Panc1 (cell line): ENCODE measurements at regions not wholly inside any gene's neighbourhood (a gene's known extent, or its start where the extent isn't known, plus 50 kb on each side); places are given as distances from the start of the nearest gene placed in this dataset.

Source experiments
- ATAC-seq: fragments of 200-7000 bp; cut with Tn5 transposase; 2 replicates; pipeline ENCODE4 v1.9.1; 2020; ENCODE audit warnings: mild to moderate bottlenecking, moderate library complexity
- BruUV-seq: library from RNA; stranded (reverse); fragments of 400-500 nt; replicated peaks from 2 replicates; lab custom pipeline; 2021; lab: Mats Ljungman, UMichigan
- CTCF ChIA-PET: fragments of 300-600 bp; sonication (Branson Sonifier 250); formaldehyde crosslinking; loops from one replicate; lab custom pipeline; 2022; ENCODE audit warnings: antibody characterized with exemption; lab: Charles Lee
- POLR2A ChIA-PET: fragments of 300-600 bp; sonication (Branson Sonifier 250); formaldehyde crosslinking; loops from one replicate; lab custom pipeline; 2022; ENCODE audit warnings: antibody characterized with exemption; lab: Charles Lee
- DNase-seq: peaks from one replicate; pipeline ENCODE4 v3.0.0-alpha.2; 2010; ENCODE audit warnings: low read depth, low spot score
- H3K27ac ChIP-seq: 2 replicates; pipeline ENCODE4 v1.5.1; 2011; ENCODE audit warnings: mild to moderate bottlenecking, low read length, inconsistent platforms
- H3K27me3 ChIP-seq: fragments of 200-500 bp; sonication (Bioruptor generic); 2 replicates; pipeline ENCODE4 v1.6.0; 2014; ENCODE audit warnings: low read length, inconsistent platforms; ENCODE audit not compliant: control insufficient read depth, insufficient read depth
- H3K36me3 ChIP-seq: fragments of 200-500 bp; sonication (Bioruptor generic); 2 replicates; pipeline ENCODE4 v1.5.1; 2014; ENCODE audit warnings: inconsistent platforms, mild to moderate bottlenecking, low read length, moderate library complexity; ENCODE audit not compliant: control insufficient read depth, insufficient read depth
- H3K4me1 ChIP-seq: 2 replicates; pipeline ENCODE4 v1.5.1; 2011; ENCODE audit warnings: inconsistent platforms, mild to moderate bottlenecking, low read length, moderate library complexity; ENCODE audit not compliant: control insufficient read depth, insufficient read depth
- H3K4me3 ChIP-seq, 2 experiments: 2 replicates each; pipeline ENCODE4 v1.5.1; 2011 to 2012; ENCODE audit warnings: low read depth in 2 of 2, low read length in 2 of 2, mild to moderate bottlenecking in 2 of 2, inconsistent platforms in 1 of 2, moderate library complexity in 1 of 2
- H3K9me3 ChIP-seq: fragments of 200-500 bp; sonication (Bioruptor generic); 2 replicates; pipeline ENCODE4 v1.5.1; 2014; ENCODE audit warnings: low read depth, mild to moderate bottlenecking, inconsistent platforms, low read length, moderate library complexity; ENCODE audit not compliant: control insufficient read depth, insufficient read depth
- POLR2AphosphoS5 ChIP-seq: IDR thresholded peaks from 2 replicates; pipeline ENCODE4 v1.6.1; 2012; ENCODE audit warnings: mild to moderate bottlenecking, low read depth, low read length, moderate library complexity
- SIN3A ChIP-seq: IDR thresholded peaks from 2 replicates; pipeline ENCODE4 v1.6.1; 2012; ENCODE audit warnings: low read depth, mild to moderate bottlenecking, low read length, moderate library complexity, borderline replicate concordance; ENCODE audit not compliant: insufficient read depth
- TCF7L2 ChIP-seq: IDR thresholded peaks from 2 replicates; pipeline ENCODE4 v1.6.1; 2011; ENCODE audit warnings: mild to moderate bottlenecking, low read depth, low read length, inconsistent platforms
- in situ Hi-C: cut with HindIII; loops from 2 replicates; pipeline ENCODE4 v1.10.0; 2016; ENCODE audit warnings: low sequenced_read_pairs, low pct_unique_long_range_greater_than_20kb
- intact Hi-C: fragments of 100-400 bp; cut with micrococcal nuclease; formaldehyde crosslinking; loops from one replicate; pipeline ENCODE4 v1.10.0; 2022; ENCODE audit not compliant: unreplicated experiment
- TF ChIP-seq, protein P1 (sequence below), 2 experiments: IDR thresholded peaks; 2 replicates each; pipeline ENCODE4 v1.6.1; 2011 to 2012; ENCODE audit warnings: low read depth in 2 of 2, control low read depth in 1 of 2, low read length in 1 of 2, mild to moderate bottlenecking in 1 of 2, moderate library complexity in 1 of 2; ENCODE audit not compliant: insufficient read depth in 1 of 2
- TF ChIP-seq, protein P2 (sequence below): fragments of 450-650 bp; IDR thresholded peaks from 2 replicates; pipeline ENCODE4 v1.5.1; 2017; ENCODE audit warnings: mild to moderate bottlenecking

DNA sequence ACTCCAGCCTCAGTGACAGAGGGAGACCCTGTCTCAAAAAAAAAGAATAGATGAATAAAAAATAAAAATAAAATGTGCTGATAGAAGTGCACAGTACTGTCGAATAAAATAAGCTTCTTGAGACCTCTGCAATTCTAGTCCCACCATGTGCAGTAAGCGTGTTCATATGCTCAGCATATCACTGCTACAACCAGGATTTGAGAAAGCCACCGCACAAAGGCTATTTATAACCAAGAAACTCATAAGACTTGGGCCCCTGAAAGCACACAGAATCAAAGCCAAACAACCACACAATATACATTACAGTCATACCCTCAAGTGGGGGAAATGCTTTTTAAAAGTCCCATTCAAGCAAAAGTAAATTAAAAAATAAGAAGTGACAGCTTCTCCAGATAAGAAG, 56.5 kb upstream of the FXR1 start:
- in situ Hi-C loops (no loop called here), intact Hi-C loops (loop anchor here (5.0 kb wide), 1 partner anchor 49 kb away; no protein-coding TSS in a partner anchor)
- H3K27me3 ChIP-seq, result no peaks in the 10 kb centered on the region
- no peaks in the 10 kb centered on the region for H3K9me3 ChIP-seq
- H3K27ac ChIP-seq, result no peak overlapping the region
- H3K4me1 ChIP-seq, result no peaks in the 10 kb centered on the region
- no peaks in the 10 kb centered on the region for H3K36me3 ChIP-seq
- no peak for DNase-seq
- CTCF ChIA-PET, result no interaction called here
- TF ChIP-seq, protein P1, sequence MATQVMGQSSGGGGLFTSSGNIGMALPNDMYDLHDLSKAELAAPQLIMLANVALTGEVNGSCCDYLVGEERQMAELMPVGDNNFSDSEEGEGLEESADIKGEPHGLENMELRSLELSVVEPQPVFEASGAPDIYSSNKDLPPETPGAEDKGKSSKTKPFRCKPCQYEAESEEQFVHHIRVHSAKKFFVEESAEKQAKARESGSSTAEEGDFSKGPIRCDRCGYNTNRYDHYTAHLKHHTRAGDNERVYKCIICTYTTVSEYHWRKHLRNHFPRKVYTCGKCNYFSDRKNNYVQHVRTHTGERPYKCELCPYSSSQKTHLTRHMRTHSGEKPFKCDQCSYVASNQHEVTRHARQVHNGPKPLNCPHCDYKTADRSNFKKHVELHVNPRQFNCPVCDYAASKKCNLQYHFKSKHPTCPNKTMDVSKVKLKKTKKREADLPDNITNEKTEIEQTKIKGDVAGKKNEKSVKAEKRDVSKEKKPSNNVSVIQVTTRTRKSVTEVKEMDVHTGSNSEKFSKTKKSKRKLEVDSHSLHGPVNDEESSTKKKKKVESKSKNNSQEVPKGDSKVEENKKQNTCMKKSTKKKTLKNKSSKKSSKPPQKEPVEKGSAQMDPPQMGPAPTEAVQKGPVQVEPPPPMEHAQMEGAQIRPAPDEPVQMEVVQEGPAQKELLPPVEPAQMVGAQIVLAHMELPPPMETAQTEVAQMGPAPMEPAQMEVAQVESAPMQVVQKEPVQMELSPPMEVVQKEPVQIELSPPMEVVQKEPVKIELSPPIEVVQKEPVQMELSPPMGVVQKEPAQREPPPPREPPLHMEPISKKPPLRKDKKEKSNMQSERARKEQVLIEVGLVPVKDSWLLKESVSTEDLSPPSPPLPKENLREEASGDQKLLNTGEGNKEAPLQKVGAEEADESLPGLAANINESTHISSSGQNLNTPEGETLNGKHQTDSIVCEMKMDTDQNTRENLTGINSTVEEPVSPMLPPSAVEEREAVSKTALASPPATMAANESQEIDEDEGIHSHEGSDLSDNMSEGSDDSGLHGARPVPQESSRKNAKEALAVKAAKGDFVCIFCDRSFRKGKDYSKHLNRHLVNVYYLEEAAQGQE (IDR thresholded peaks at IDR 0.05; ENCODE audit: insufficient read depth in 1 of 2, low read depth in 2 of 2, low read length in 1 of 2), result no peak
- TF ChIP-seq SIN3A (no peak), POLR2AphosphoS5 (no peak), TCF7L2 (no peak)
- TF ChIP-seq, protein P2, sequence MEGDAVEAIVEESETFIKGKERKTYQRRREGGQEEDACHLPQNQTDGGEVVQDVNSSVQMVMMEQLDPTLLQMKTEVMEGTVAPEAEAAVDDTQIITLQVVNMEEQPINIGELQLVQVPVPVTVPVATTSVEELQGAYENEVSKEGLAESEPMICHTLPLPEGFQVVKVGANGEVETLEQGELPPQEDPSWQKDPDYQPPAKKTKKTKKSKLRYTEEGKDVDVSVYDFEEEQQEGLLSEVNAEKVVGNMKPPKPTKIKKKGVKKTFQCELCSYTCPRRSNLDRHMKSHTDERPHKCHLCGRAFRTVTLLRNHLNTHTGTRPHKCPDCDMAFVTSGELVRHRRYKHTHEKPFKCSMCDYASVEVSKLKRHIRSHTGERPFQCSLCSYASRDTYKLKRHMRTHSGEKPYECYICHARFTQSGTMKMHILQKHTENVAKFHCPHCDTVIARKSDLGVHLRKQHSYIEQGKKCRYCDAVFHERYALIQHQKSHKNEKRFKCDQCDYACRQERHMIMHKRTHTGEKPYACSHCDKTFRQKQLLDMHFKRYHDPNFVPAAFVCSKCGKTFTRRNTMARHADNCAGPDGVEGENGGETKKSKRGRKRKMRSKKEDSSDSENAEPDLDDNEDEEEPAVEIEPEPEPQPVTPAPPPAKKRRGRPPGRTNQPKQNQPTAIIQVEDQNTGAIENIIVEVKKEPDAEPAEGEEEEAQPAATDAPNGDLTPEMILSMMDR, result no peak
- ATAC-seq, result no peak
- POLR2A ChIA-PET, result no interaction called here
- H3K4me3 ChIP-seq, result no peak overlapping the region
- BruUV-seq, result no TSS peak

DNA sequence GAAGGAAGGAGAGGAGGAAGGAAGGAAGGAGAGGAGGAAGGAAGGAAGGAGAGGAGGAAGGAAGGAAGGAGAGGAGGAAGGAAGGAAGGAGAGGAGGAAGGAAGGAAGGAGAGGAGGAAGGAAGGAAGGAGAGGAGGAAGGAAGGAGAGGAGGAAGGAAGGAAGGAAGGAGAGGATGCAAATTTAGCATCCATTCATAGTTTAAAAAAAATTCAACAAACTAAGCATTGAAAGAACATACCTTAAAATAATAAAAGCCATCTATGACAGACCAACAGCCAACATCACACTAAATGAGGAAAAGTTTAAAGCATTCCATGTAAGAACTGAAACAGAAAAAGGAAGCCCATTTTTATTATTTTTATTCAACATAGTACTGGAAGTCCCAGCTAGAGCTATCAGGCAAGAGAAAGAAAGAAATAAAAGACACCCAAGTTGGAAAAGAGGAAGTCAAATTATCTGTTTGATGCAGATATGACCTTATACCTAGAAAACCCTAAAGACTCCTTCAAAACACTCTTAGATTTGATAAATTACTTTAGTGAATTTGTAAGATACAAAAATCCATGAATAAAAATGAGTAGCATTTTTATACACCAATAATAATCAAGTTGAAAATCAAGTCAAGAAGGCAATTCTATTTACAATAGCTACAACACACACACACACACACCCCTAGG, 52.2 kb upstream of the FXR1 start:
- H3K36me3 ChIP-seq, result no peaks in the 10 kb centered on the region
- TF ChIP-seq TCF7L2 (no peak), POLR2AphosphoS5 (no peak), SIN3A (no peak)
- TF ChIP-seq, protein P1 (IDR thresholded peaks at IDR 0.05; ENCODE audit: insufficient read depth in 1 of 2, low read depth in 2 of 2, low read length in 1 of 2), result no peak
- TF ChIP-seq, protein P2, result no peak
- no peak for DNase-seq
- no peak for ATAC-seq
- ChIA-PET CTCF (no interaction called here), POLR2A (no interaction called here)
- in situ Hi-C loops (no loop called here), intact Hi-C loops (no loop called here)
- no peaks in the 10 kb centered on the region for H3K27me3 ChIP-seq
- no peaks in the 10 kb centered on the region for H3K4me1 ChIP-seq
- H3K4me3 ChIP-seq, result no peak overlapping the region
- no peak overlapping the region for H3K27ac ChIP-seq
- BruUV-seq, result no TSS peak
- H3K9me3 ChIP-seq, result no peaks in the 10 kb centered on the region
